ENCODE measurements at regions not wholly inside any gene's neighbourhood (a gene's known extent, or its start where the extent isn't known, plus 50 kb on each side); places are given as distances from the start of the nearest gene placed in this dataset.
"Not testable (repeated sequence)": the region's sequence is repeated elsewhere in the genome, so short reads cannot be mapped to it uniquely, and the experiment has no call there.

- 71% methylated on average over 3 of the region's 3 CpGs for WGBS
- H3K27me3 ChIP-seq (ENCODE audit: control insufficient read depth, insufficient read depth), result no peaks in the 10 kb centered on the region
- ATAC-seq, result no peak
Measured at GRCh38 chr6:100296810-100297544, 167.7 kb downstream of the SIM1 start.

GRCh38 chr6:100295172-100295571 is 169.5 kb downstream of the SIM1 start:
- ATAC-seq; H3K4me1 ChIP-seq (ENCODE audit: control insufficient read depth, insufficient read depth, low read length); H3K27ac ChIP-seq (ENCODE audit: low read length); DNase-seq; intact Hi-C loops (cut with DNase I); H3K9me3 ChIP-seq (ENCODE audit: control insufficient read depth, low read length); H3K4me3 ChIP-seq (ENCODE audit: low read length); H3K27me3 ChIP-seq (ENCODE audit: control insufficient read depth, insufficient read depth): not testable (repeated sequence)
- WGBS, result 97% methylated on average over 4 of the region's 4 CpGs

More at GRCh38 chr6:100296810-100297544, 167.7 kb downstream of the SIM1 start:
- Histone ChIP-seq H3K4me3 (ENCODE audit: low read length) (no peak overlapping the region), H3K4me1 (ENCODE audit: control insufficient read depth, insufficient read depth, low read length) (no peaks in the 10 kb centered on the region), H3K27ac (ENCODE audit: low read length) (no peak overlapping the region), H3K9me3 (ENCODE audit: control insufficient read depth, low read length) (no peaks in the 10 kb centered on the region)
- no peak for DNase-seq
- intact Hi-C loops (cut with DNase I), result no loop called here

GRCh38 chr6:100289285-100289684 is 175.4 kb downstream of the SIM1 start:
- ATAC-seq (no peak), DNase-seq (no peak)
- no peaks in the 10 kb centered on the region for H3K9me3 ChIP-seq (ENCODE audit: control insufficient read depth, low read length)
- no peak overlapping the region for H3K4me3 ChIP-seq (ENCODE audit: low read length)
- no peak overlapping the region for H3K27ac ChIP-seq (ENCODE audit: low read length)
- no peaks in the 10 kb centered on the region for H3K4me1 ChIP-seq (ENCODE audit: control insufficient read depth, insufficient read depth, low read length)
- H3K27me3 ChIP-seq (ENCODE audit: control insufficient read depth, insufficient read depth), result no peaks in the 10 kb centered on the region
- intact Hi-C loops (cut with DNase I), result no loop called here
- 77% methylated on average over 2 of the region's 2 CpGs for WGBS

GRCh38 chr6:100288311-100288710 is 176.4 kb downstream of the SIM1 start:
- Histone ChIP-seq H3K4me1 (ENCODE audit: control insufficient read depth, insufficient read depth, low read length) (no peaks in the 10 kb centered on the region), H3K9me3 (ENCODE audit: control insufficient read depth, low read length) (no peaks in the 10 kb centered on the region), H3K27me3 (ENCODE audit: control insufficient read depth, insufficient read depth) (no peaks in the 10 kb centered on the region), H3K27ac (ENCODE audit: low read length) (no peak overlapping the region), H3K4me3 (ENCODE audit: low read length) (no peak overlapping the region)
- no peak for ATAC-seq
- WGBS, result 89% methylated on average over 4 of the region's 4 CpGs
- intact Hi-C loops (cut with DNase I), result no loop called here
- no peak for DNase-seq

GRCh38 chr6:100283285-100283684 is 181.4 kb downstream of the SIM1 start:
- H3K4me1 ChIP-seq (ENCODE audit: control insufficient read depth, insufficient read depth, low read length), result no peaks in the 10 kb centered on the region
- ATAC-seq, result no peak

GRCh38 chr6:100281471-100281901 is 183.2 kb downstream of the SIM1 start:
- no peak for DNase-seq
- H3K27ac ChIP-seq (ENCODE audit: low read length), result no peak overlapping the region
- peak overlapping the region; percentile 7 for H3K4me3 ChIP-seq (ENCODE audit: low read length)
- no peaks in the 10 kb centered on the region for H3K9me3 ChIP-seq (ENCODE audit: control insufficient read depth, low read length)
- intact Hi-C loops (cut with DNase I), result no loop called here
- ATAC-seq, result no peak
- no peaks in the 10 kb centered on the region for H3K4me1 ChIP-seq (ENCODE audit: control insufficient read depth, insufficient read depth, low read length)
- WGBS, result 6% methylated on average over 17 of the region's 17 CpGs
- no peaks in the 10 kb centered on the region for H3K27me3 ChIP-seq (ENCODE audit: control insufficient read depth, insufficient read depth)

More at GRCh38 chr6:100283285-100283684, 181.4 kb downstream of the SIM1 start:
- Histone ChIP-seq H3K4me3 (ENCODE audit: low read length) (no peak overlapping the region), H3K27me3 (ENCODE audit: control insufficient read depth, insufficient read depth) (no peaks in the 10 kb centered on the region), H3K9me3 (ENCODE audit: control insufficient read depth, low read length) (no peaks in the 10 kb centered on the region), H3K27ac (ENCODE audit: low read length) (no peak overlapping the region)
- DNase-seq, result no peak
- intact Hi-C loops (cut with DNase I), result no loop called here

- Histone ChIP-seq H3K27ac (ENCODE audit: low read length) (no peak overlapping the region), H3K27me3 (ENCODE audit: control insufficient read depth, insufficient read depth) (no peaks in the 10 kb centered on the region), H3K9me3 (ENCODE audit: control insufficient read depth, low read length) (no peaks in the 10 kb centered on the region), H3K4me3 (ENCODE audit: low read length) (no peak overlapping the region), H3K4me1 (ENCODE audit: control insufficient read depth, insufficient read depth, low read length) (no peaks in the 10 kb centered on the region)
- DNase-seq, result no peak
- intact Hi-C loops (cut with DNase I), result no loop called here
- no peak for ATAC-seq
- 93% methylated on average over 3 of the region's 3 CpGs for WGBS
Measured at GRCh38 chr6:100276311-100277057, 188.2 kb downstream of the SIM1 start.

- 92% methylated on average over 1 of the region's 1 CpG for WGBS
- Histone ChIP-seq H3K4me1 (ENCODE audit: control insufficient read depth, insufficient read depth, low read length) (no peaks in the 10 kb centered on the region), H3K27ac (ENCODE audit: low read length) (no peak overlapping the region), H3K27me3 (ENCODE audit: control insufficient read depth, insufficient read depth) (no peaks in the 10 kb centered on the region), H3K9me3 (ENCODE audit: control insufficient read depth, low read length) (no peaks in the 10 kb centered on the region), H3K4me3 (ENCODE audit: low read length) (no peak overlapping the region)
- ATAC-seq (no peak), DNase-seq (no peak)
- intact Hi-C loops (cut with DNase I), result no loop called here
Measured at GRCh38 chr6:100274147-100274546, 190.6 kb downstream of the SIM1 start.

- DNase-seq (no peak), ATAC-seq (no peak)
- 62% methylated on average over 2 of the region's 2 CpGs for WGBS
- H3K9me3 ChIP-seq (ENCODE audit: control insufficient read depth, low read length), result no peaks in the 10 kb centered on the region
- no peak overlapping the region for H3K27ac ChIP-seq (ENCODE audit: low read length)
- H3K4me3 ChIP-seq (ENCODE audit: low read length), result no peak overlapping the region
- no peaks in the 10 kb centered on the region for H3K27me3 ChIP-seq (ENCODE audit: control insufficient read depth, insufficient read depth)
- H3K4me1 ChIP-seq (ENCODE audit: control insufficient read depth, insufficient read depth, low read length), result no peaks in the 10 kb centered on the region
- intact Hi-C loops (cut with DNase I), result no loop called here
Measured at GRCh38 chr6:100271625-100272024, 193.1 kb downstream of the SIM1 start.

GRCh38 chr6:100271202-100271601 is 193.5 kb downstream of the SIM1 start:
- ATAC-seq (no peak), DNase-seq (no peak)
- Histone ChIP-seq H3K9me3 (ENCODE audit: control insufficient read depth, low read length) (no peaks in the 10 kb centered on the region), H3K27me3 (ENCODE audit: control insufficient read depth, insufficient read depth) (no peaks in the 10 kb centered on the region), H3K4me1 (ENCODE audit: control insufficient read depth, insufficient read depth, low read length) (no peaks in the 10 kb centered on the region), H3K27ac (ENCODE audit: low read length) (no peak overlapping the region), H3K4me3 (ENCODE audit: low read length) (no peak overlapping the region)
- 87% methylated on average over 5 of the region's 5 CpGs for WGBS
- intact Hi-C loops (cut with DNase I), result no loop called here

GRCh38 chr6:100269189-100269588 is 195.5 kb downstream of the SIM1 start:
- ATAC-seq (no peak), DNase-seq (no peak)
- no peak overlapping the region for H3K4me3 ChIP-seq (ENCODE audit: low read length)
- H3K9me3 ChIP-seq (ENCODE audit: control insufficient read depth, low read length), result no peaks in the 10 kb centered on the region
- intact Hi-C loops (cut with DNase I), result no loop called here
- WGBS, result 42% methylated on average over 2 of the region's 2 CpGs
- no peaks in the 10 kb centered on the region for H3K27me3 ChIP-seq (ENCODE audit: control insufficient read depth, insufficient read depth)
- no peaks in the 10 kb centered on the region for H3K4me1 ChIP-seq (ENCODE audit: control insufficient read depth, insufficient read depth, low read length)
- H3K27ac ChIP-seq (ENCODE audit: low read length), result no peak overlapping the region

Data from right cardiac atrium (tissue), 5 donors.